Activated CD4-positive, alpha-beta T cell treated with anti-CD3 and anti-CD28 coated beads, Interleukin-10, Interleukin-2, amounts not matched to agents 100 ng/mL and 50 ng/mL, durations not matched to agents 16 hours and 8 hours (primary cell): ENCODE measurements at regions not wholly inside any gene's neighbourhood (a gene's known extent, or its start where the extent isn't known, plus 50 kb on each side); places are given as distances from the start of the nearest gene placed in this dataset.
"Not testable (repeated sequence)": the region's sequence is repeated elsewhere in the genome, so short reads cannot be mapped to it uniquely, and the experiment has no call there.

ENCODE experiments used
- DNase-seq: peaks from one replicate; pipeline ENCODE4 v3.0.0-alpha.2; 2020

GRCh38 chr13:89393758-89394304 lies 1722.7 kb downstream of the SLITRK5 start:
- DNase-seq: no peak

DNA sequence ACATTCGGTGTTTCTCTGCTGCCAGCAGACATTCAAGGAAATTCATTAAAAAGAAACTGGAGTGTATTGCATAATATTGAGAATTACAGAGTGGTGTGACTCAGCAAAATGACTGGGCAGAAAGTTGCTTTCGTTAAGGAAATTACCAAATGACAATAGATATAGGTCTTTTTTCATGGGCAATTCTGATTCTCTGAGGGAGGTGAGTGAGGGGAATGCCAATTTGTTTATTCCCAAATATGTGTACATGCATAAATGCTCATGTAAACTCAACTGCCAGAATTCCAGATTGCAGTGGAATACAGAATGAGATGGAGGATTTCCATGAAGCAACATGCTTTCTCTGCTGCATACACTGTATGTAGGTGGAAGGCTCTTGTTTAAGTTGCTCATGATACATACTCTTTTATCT lies 1730.1 kb downstream of the SLITRK5 start:
- DNase-seq: no peak

DNA sequence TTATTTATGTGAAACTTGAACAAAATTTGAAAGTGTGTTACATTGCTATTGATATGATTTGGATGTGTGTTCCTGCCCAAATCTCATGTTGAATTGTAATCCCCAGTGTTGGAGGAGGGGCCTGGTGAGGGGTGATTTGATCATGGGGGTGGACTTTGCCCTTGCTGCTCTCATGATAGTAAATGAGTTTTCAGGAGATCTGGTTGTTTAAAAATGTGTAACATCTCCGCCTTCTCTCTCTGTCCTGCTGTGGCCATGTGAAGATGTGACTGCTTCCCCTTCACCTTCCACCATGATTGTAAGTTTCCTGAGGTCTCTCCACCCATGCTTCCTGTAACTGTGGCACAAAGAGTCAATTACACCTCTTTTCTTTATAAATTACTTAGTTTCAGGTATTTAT lies 1731.0 kb downstream of the SLITRK5 start:
- DNase-seq: no peak

- not testable (repeated sequence) for DNase-seq
Measured at GRCh38 chr13:89406096-89406495, 1734.9 kb downstream of the SLITRK5 start.

GRCh38 chr13:89407357-89407756 lies 1736.2 kb downstream of the SLITRK5 start:
- no peak for DNase-seq

GRCh38 chr13:89432997-89433396 lies 1761.8 kb downstream of the SLITRK5 start:
- no peak for DNase-seq

DNA sequence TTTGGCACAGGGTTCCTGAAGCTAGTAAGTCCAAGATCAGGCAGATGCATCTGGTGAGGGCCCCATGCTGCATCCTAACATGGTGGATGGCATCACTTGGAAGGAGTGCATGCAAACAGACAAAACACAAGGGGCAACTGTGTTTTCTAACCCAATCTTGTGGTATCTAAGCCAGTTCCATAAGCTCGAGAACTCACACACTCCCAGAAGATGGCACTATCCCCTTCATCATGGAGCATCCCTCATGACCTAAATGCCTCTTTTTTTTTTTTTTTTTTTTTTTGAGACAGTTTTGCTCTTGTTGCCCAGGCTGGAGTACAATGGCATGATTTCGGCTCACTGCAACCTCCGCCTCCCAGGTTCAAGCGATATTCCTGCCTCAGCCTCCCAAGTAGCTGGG lies 1763.5 kb downstream of the SLITRK5 start:
- not testable (repeated sequence) for DNase-seq

DNA sequence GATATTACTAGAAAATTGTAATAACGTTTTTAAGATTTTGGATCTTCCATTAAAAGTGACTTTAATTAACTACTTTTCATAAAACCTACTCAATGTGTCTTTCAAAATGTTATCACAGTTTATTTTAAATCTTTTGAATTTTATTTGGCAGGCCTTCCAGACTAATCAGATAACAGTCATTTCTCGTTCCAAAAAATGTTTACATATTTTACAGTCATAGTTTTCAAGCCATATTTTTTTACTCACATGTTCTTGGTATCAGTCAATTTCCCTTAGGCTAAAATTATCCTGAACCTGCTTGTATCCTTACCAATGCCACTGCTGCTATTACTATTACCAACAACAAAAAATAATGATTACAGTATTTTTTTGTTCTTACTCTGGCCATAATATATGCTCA lies 1783.5 kb downstream of the SLITRK5 start:
- DNase-seq: no peak

DNA sequence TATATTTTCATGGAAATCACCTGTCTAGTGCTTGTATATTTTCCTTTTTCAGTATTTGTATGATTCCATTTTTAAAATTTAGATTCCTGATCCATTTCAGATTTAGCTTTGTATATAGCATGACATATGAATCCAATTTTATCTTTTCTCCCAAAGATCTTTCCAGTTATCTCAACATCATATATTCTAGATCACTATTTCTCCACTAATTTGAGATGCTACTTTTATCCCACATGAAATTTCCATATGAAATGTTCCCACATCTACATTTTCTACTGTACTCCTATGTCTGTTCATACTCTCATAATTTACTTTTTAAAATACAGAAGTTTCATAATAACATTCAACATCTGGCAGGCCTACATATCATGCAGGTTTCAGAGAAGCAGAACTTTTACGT lies 1784.1 kb downstream of the SLITRK5 start:
- DNase-seq: no peak

DNA sequence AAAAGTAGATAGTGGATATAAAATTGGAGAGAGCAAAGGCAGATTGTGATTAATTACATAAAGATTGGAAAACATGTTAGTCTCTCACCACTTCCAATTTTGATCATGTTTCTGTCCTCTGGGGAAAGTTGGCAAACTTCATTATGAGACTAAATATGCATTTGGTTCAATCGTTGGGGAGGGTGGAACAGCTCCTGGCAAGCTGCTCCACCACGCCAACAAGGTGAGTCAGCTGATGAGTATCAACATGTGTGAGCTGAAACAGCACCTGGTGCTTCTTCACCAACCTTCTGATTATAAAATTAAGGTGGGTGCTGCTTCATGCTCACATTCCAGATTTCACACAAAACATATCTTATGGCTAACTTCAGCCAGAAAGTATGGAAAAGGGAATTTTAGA lies 1784.6 kb downstream of the SLITRK5 start:
- no peak for DNase-seq

GRCh38 chr13:89457977-89458376 lies 1786.8 kb downstream of the SLITRK5 start:
- no peak for DNase-seq

- DNase-seq: no peak
Measured at GRCh38 chr13:89458456-89458855, 1787.3 kb downstream of the SLITRK5 start.

- DNase-seq: not testable (repeated sequence)
Measured at GRCh38 chr13:89460895-89461294, 1789.7 kb downstream of the SLITRK5 start.

GRCh38 chr13:89465366-89465765 lies 1794.2 kb downstream of the SLITRK5 start:
- peak; percentile 56 for DNase-seq

DNA sequence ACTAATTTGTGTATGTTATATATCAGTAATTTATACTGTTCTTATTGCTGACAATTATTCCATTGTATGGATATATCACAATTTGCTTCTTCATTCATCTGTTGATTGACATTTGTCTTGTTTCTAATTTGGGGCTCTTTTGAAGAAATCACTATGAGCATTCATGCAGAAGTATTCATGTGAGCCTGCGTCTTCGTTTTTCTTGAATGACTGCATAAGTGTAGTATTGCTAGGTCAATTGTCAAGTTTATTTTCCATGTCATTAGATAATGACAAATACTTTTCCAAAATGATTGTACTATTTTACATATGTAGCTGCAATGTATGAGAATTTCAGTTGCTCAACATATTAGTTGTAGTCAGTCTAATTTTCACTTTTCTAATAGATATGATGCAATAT lies 1796.9 kb downstream of the SLITRK5 start:
- DNase-seq: no peak

GRCh38 chr13:89470901-89471300 lies 1799.7 kb downstream of the SLITRK5 start:
- DNase-seq: no peak

DNA sequence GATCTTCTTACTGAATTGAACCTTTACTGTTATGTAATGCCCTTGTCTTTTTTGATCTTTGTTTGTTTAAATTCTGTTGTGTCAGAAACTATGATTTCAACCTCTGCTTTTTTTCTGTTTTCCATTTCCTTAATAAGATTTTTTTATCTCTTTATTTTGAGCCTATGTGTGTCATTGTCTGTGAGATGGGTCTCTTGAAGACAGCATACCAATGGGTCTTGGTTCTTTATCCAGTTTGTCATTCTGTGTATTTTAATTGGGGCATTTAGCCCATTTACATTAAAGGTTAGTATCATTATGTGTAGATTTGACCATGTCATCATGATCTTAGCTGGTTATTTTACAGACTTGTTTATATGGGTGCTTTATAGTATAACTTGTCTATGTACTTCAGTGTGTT lies 1803.3 kb downstream of the SLITRK5 start:
- DNase-seq: no peak

DNA sequence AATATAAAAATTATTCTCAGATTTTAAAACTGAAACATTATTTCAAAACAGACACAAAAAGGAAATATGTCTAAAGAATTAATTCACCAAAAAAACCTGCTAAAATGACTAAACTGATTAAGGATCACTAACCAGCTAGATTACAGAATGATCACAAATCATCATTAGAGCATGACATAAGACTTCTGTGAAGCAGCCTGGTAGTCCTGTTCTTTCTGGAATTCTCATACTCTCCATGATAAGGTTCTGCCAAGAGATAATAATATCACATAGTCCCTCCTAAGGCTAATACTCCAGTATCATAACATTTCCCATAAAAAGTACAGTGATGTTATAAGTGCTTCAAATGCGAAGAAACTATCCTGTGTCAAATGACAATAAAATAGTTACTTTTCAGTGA lies 1814.9 kb downstream of the SLITRK5 start:
- DNase-seq: no peak

- no peak for DNase-seq
Measured at GRCh38 chr13:89486709-89487108, 1815.5 kb downstream of the SLITRK5 start.

DNA sequence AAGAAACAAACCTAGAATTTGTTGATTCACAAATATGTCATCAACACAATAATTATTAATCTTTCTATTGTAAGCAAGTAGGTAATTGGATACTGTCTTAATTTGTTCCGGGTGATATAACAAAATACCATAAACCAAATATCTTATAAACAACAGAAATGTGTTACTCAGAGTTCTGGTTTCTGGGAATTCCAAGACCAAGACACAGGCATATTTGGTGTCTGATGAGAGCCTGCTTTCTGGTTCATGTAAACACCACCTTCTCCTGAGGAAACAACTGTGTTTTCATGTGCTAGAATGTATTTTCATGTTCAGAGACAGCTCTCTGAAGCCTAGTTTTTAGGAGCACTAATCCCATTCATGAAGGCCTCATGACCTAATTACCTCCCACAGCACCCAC lies 1819.5 kb downstream of the SLITRK5 start:
- no peak for DNase-seq

GRCh38 chr13:89496478-89496877 lies 1825.3 kb downstream of the SLITRK5 start:
- no peak for DNase-seq

GRCh38 chr13:89497658-89498057 lies 1826.5 kb downstream of the SLITRK5 start:
- DNase-seq: no peak

DNA sequence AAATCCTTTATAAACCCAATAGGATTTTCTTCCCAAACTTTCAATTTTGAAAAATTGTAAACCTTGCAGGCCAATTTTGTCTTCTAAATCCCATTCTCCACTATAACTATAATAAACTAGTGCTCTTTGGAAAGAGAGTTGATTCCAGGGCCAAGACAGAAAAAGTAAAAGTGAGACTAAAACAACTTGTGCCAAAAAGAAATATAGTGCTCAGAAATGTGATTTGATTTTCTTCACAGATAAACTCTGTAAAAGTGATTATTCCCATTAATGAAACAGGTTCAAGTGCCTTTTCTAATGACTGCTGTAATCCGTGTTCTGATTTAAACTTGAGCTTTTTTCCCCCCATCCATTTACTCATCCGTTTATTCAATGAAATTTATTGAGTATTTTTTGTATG lies 1831.1 kb downstream of the SLITRK5 start:
- DNase-seq: no peak

GRCh38 chr13:89514534-89515312 lies 1832.8 kb upstream of the MIR17HG start:
- DNase-seq: no peak

DNA sequence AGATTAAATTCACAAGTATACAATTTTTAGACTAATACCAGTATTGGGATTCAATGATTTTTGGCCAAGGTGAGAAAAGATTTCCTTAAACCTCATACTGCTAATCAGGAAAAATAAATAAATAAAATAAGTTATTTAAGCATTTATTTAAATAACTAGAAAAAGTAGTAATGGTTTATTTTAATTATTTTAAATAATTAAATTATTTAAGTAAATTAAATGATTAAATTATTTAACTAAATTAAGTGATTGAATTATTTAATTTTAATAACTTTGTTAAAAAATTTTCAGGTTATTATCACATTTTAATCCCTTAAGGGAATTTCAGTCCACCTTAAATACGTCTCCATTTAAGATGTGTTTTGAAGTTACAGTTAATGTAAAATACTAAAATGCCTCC lies 1831.5 kb upstream of the MIR17HG start:
- DNase-seq: no peak
